ENCODE measurements at regions not wholly inside any gene's neighbourhood (a gene's known extent, or its start where the extent isn't known, plus 50 kb on each side); places are given as distances from the start of the nearest gene placed in this dataset.
A peak's percentile ranks its signal among the peaks of the same experiment; 100 is the strongest.

GRCh38 chr9:97756991-97757390, 59.9 kb upstream of the XPA start:
- DNase-seq (no peak), ATAC-seq (no peak)
- Histone ChIP-seq H3K36me3 (no peaks in the 10 kb centered on the region), H3K4me3 (no peak overlapping the region), H3K27ac (no peak overlapping the region), H3K27me3 (peaks cover 0 to 32% (median 14%) of the 10 kb centered on the region in 7 donors), H3K4me1 (peaks cover 0 to 5% (median 0%) of the 10 kb centered on the region in 9 donors), H3K9me3 (peaks cover 0 to 13% (median 0%) of the 10 kb centered on the region in 11 donors)
- TF ChIP-seq CTCF (IDR thresholded peaks at IDR 0.05) = no peak
- intact Hi-C loops (cut with DNase I) = no loop called here
- WGBS, 2 donors = 53 to 64% methylated on average over 3 of the region's 3 CpGs

GRCh38 chr9:97758334-97758916, 61.3 kb upstream of the XPA start:
- no peak for ATAC-seq
- Histone ChIP-seq H3K27me3 (peaks cover 0 to 46% (median 23%) of the 10 kb centered on the region in 7 donors), H3K4me3 (no peak overlapping the region), H3K9me3 (peaks cover 0 to 13% (median 0%) of the 10 kb centered on the region in 11 donors), H3K27ac (no peak overlapping the region), H3K4me1 (peaks cover 0 to 5% (median 0%) of the 10 kb centered on the region in 9 donors), H3K36me3 (no peaks in the 10 kb centered on the region)
- intact Hi-C loops (cut with DNase I) = no loop called here
- TF ChIP-seq CTCF (IDR thresholded peaks at IDR 0.05) = no peak
- 63% methylated on average over 7 of the region's 7 CpGs for WGBS, 2 donors
- no peak for DNase-seq

GRCh38 chr9:97759581-97760288, 62.6 kb upstream of the XPA start:
- Histone ChIP-seq H3K9me3 (peaks cover 0 to 6% (median 0%) of the 10 kb centered on the region in 11 donors), H3K27ac (no peak overlapping the region), H3K36me3 (no peaks in the 10 kb centered on the region), H3K27me3 (peaks cover 0 to 58% (median 28%) of the 10 kb centered on the region in 7 donors), H3K4me1 (peaks cover 0 to 5% (median 0%) of the 10 kb centered on the region in 9 donors), H3K4me3 (no peak overlapping the region)
- ATAC-seq (peak in 1 of 8 donors; percentile 54), DNase-seq (no peak)
- intact Hi-C loops (cut with DNase I) = no loop called here
- no peak for TF ChIP-seq CTCF (IDR thresholded peaks at IDR 0.05)
- 52 to 57% methylated on average over 5 of the region's 5 CpGs for WGBS, 2 donors

- Histone ChIP-seq H3K27me3 (peaks cover 0 to 60% (median 29%) of the 10 kb centered on the region in 7 donors), H3K4me3 (no peak overlapping the region), H3K27ac (no peak overlapping the region), H3K36me3 (no peaks in the 10 kb centered on the region), H3K9me3 (peaks cover 0 to 3% (median 0%) of the 10 kb centered on the region in 11 donors), H3K4me1 (peaks cover 0 to 5% (median 0%) of the 10 kb centered on the region in 9 donors)
- DNase-seq = no peak
- ATAC-seq = peak in 1 of 8 donors; percentile 44
- TF ChIP-seq CTCF (IDR thresholded peaks at IDR 0.05) = no peak
- 51 to 56% methylated on average over 8 of the region's 8 CpGs for WGBS, 2 donors
- intact Hi-C loops (cut with DNase I) = no loop called here
Measured at GRCh38 chr9:97761056-97761598, 64.0 kb upstream of the XPA start.
